C4-2B (cell line): ENCODE measurements at regions not wholly inside any gene's neighbourhood (a gene's known extent, or its start where the extent isn't known, plus 50 kb on each side); places are given as distances from the start of the nearest gene placed in this dataset.

Experiments
- H3K27ac ChIP-seq: fragments of 450-650 bp; 2 replicates; pipeline ENCODE4 v1.5.1; 2017
- ZFX ChIP-seq: fragments of 450-650 bp; IDR thresholded peaks from 2 replicates; pipeline ENCODE4 v1.6.1; 2017
- TF ChIP-seq, protein P1 (sequence below): fragments of 450-650 bp; conservative IDR thresholded peaks from 2 replicates; pipeline ENCODE4 v1.5.1; 2017; ENCODE audit warnings: mild to moderate bottlenecking

DNA sequence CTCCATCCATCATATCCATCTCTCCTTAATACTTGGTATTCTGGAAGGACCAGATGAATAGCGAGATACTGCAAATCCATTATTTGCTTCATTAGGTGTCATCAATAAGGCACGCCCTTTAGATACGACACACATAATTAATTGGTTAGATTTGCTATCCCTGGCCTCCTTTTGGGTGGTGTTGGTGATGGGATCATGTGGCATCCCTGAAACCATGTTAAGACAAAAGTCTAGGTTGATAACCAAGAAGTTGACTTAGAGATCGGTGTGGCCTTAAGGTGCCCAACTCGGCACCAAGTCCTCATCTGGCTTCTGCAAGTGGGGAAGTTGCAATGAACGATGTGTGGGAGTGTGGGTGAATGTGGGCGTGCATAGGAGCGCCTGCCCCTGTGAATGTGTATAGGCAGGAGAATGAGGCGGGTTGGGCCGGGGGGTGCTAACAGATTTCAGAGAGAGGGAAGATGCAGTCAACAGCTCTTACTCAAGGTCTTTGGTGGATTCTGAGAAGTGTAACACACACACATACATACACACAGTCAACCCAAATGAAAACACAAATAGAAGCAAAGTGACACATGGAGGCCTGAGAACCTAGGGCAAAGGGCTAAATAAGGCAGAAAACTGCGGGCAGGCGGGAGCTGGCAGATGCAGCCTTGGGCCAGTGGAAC is 415.7 kb upstream of the ESRRG start:
- TF ChIP-seq ZFX, result no peak
- TF ChIP-seq, protein P1, sequence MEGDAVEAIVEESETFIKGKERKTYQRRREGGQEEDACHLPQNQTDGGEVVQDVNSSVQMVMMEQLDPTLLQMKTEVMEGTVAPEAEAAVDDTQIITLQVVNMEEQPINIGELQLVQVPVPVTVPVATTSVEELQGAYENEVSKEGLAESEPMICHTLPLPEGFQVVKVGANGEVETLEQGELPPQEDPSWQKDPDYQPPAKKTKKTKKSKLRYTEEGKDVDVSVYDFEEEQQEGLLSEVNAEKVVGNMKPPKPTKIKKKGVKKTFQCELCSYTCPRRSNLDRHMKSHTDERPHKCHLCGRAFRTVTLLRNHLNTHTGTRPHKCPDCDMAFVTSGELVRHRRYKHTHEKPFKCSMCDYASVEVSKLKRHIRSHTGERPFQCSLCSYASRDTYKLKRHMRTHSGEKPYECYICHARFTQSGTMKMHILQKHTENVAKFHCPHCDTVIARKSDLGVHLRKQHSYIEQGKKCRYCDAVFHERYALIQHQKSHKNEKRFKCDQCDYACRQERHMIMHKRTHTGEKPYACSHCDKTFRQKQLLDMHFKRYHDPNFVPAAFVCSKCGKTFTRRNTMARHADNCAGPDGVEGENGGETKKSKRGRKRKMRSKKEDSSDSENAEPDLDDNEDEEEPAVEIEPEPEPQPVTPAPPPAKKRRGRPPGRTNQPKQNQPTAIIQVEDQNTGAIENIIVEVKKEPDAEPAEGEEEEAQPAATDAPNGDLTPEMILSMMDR, result no peak
- no peak overlapping the region for H3K27ac ChIP-seq

DNA sequence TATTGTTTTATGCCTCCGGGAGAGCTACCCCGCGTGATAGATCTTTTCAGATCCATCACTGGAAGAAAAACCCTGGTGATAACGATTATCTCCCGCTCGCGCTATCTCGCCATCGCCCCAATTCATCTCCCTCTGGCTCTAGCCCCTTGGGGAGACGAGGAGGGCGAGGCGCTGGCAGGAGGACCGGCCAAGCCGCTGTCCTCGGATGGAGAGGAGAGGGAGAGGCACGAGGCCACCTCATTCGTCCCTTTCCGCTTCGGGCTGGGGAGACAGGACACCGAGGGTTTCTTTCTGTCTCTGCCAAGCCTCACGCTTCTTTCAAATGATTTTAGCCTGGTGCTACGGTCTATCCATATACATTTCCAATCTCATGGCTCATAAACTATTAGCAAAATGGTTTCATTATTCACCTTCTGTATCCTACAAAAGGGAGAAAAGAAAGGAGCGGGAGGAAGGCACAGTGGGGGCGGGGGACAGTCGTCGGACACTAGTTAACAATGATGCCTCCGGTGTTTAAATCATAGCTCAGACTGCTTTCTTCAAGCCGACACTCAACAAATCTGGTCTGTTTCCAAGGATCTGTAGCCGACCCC is 415.0 kb upstream of the ESRRG start:
- no peak overlapping the region for H3K27ac ChIP-seq
- TF ChIP-seq ZFX, result no peak
- TF ChIP-seq, protein P1, result no peak

DNA sequence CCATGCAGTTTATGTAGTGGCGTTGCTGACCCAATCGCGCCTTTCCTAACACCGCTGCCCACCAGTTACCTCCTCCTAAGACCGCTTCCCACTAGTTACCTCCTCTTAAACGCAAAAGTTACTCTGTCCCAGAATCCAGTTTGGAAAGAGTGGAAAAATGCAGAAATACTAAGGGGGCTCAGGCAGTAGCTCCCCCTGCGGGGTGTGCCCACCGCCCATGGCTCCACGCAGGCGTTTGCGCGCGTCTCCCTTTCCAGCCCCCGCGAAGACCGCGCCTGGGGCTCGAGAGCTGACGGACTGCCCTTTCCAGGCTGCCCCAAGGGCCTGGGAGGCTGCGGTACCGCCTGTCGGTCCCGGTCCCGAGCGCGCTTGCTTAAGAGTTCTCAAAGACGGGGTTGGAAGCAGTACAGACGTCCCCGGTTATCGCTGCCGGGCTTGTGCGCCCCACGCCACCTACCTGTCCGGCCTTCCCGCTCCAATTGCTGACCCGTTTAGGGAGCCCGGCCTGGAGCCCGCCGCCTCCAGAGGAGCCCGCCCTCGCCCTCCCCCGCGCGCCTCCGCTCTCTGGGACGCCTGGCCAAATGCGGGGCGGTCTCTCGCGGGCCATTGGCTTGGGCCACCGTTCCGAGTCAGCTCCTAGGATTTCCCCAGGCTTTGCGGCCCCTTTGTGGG is 414.1 kb upstream of the ESRRG start:
- H3K27ac ChIP-seq, result no peak overlapping the region
- TF ChIP-seq ZFX, result no peak
- TF ChIP-seq, protein P1, result no peak

DNA sequence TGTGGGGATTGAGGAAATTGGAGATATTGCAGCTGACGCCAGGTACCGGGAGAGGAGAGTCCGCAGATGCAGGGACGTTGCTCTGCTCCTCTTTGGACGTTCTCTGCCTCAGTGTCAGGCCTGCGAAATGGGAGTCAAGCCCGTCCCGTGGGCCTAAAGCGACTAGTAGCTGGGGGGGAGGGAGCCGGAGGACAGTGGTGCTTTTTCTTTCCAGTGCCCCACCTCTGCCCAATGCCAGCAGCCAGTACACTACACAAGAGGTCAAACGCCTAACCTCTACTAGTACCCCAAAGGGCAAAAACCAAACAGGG is 413.6 kb upstream of the ESRRG start:
- H3K27ac ChIP-seq, result no peak overlapping the region
- TF ChIP-seq, protein P1, result no peak
- TF ChIP-seq ZFX, result no peak

DNA sequence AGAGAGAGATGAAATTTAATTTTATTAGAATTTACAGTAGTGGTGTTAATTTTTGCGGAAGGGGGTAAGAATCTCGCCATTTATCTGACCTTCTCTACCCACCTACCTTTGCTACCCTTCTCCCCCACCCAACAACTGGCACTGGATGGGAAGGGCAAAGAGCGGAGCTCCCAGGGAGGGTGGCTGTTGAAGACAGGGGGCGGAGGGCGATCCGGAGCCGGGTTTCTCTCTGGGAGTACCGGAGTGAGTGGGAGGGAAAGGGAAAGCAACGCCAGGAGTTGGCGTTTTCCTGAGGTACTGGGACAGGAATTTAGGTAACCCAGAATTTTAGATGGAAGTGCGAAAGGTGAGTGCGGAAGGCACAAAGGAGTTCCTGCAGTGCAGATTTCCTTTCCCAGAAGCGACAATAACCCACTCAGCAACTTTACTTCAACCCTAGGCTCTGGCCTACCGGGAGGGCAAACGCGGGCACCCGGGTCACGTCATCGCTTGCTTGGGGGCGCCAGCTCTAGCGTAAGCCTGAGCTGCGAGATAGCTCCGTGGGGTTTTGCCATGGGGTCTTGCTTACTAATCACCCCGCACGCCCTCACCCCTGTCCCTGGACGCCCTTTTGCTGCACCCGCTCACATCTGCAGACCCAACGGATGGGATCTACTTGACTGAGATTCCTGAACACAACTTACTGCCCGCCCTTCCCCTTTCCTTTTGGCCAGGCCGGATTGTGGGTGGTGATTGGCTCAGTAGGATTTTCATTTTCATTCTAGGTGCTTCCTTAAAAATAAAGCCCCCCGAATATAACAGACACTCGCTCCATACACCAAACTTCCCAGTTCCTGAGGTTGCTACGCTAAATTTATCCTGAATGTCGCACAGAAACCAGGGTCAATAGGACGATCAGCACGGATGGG is 413.0 kb upstream of the ESRRG start:
- no peak for TF ChIP-seq ZFX
- TF ChIP-seq, protein P1, result no peak
- H3K27ac ChIP-seq, result no peak overlapping the region

DNA sequence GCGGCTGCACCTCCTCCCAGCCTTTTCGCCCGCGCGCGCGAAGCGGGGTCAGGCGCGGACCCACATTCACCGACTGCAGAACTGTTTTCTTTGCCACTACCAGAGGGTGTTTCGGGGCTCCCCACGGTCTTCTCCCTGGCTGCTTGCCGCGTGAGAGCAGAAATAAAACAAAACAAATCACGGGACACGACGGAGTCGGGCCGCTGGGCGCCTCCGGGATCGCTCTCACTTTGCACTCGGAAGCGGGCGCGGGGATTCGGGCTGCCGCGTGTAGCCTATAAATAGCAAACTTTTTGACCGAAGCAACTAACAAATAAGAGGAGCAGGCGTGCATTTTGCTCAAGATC is 412.3 kb upstream of the ESRRG start:
- no peak overlapping the region for H3K27ac ChIP-seq
- TF ChIP-seq, protein P1, result no peak
- no peak for TF ChIP-seq ZFX
